ENCODE measurements at regions not wholly inside any gene's neighbourhood (a gene's known extent, or its start where the extent isn't known, plus 50 kb on each side); places are given as distances from the start of the nearest gene placed in this dataset.
"Not testable (repeated sequence)": the region's sequence is repeated elsewhere in the genome, so short reads cannot be mapped to it uniquely, and the experiment has no call there.

DNA sequence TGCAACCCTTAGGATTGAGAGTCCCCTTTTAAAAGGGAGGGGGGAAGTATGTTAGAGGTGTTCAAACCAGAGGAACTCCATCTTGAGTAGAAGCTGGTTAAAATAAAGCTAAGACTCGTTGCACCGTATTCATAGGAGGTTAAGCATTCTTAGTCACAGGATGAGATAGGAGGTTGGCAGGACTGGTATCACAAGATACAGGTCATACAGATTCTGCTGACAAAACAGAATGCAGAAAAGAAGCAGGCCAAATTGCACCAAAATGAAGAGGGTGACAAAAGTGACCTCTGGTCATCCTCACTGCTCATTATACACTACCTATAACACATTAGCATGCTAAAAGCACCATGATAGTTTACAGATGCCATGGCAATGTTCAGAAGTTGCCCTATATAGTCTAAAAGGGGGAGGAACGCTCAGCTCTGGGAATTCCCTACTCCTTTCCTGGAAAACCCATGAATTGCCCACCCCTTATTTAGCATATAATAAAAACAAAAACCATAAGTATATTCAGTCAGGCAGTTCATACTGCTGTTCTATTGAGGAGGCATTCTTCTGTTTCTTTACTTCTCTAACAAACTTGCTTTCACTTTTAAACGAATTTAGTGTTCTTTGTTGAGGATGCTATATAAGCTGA lies 192.2 kb upstream of the NDUFV2 start:
- H3K4me1 ChIP-seq (ENCODE audit: control insufficient read depth in 3 of 3, insufficient read depth in 2 of 3, low read depth in 1 of 3, low read length in 2 of 3) = no peaks in the 10 kb centered on the region
- no peaks in the 10 kb centered on the region for H3K27me3 ChIP-seq (ENCODE audit: control insufficient read depth in 3 of 3, insufficient read depth in 3 of 3, low read length in 3 of 3)
- 63 to 72% (median 67%) methylated on average over 4 of the region's 4 CpGs for WGBS, 3 donors
- no peak overlapping the region for H3K4me3 ChIP-seq (ENCODE audit: low read depth in 1 of 3, low read length in 3 of 3)
- H3K9me3 ChIP-seq (ENCODE audit: control insufficient read depth in 2 of 2, insufficient read depth in 1 of 2, low read depth in 1 of 2, low read length in 1 of 2) = peaks cover 0 to 11% of the 10 kb centered on the region in 2 donors
- FAIRE-seq (no peak), DNase-seq (no peak)
- no peaks in the 10 kb centered on the region for H3K36me3 ChIP-seq (ENCODE audit: control insufficient read depth in 3 of 3, insufficient read depth in 2 of 3, low read depth in 1 of 3, low read length in 3 of 3)
- no peak overlapping the region for H3K27ac ChIP-seq (ENCODE audit: low read depth in 1 of 3, low read length in 2 of 3)

DNA sequence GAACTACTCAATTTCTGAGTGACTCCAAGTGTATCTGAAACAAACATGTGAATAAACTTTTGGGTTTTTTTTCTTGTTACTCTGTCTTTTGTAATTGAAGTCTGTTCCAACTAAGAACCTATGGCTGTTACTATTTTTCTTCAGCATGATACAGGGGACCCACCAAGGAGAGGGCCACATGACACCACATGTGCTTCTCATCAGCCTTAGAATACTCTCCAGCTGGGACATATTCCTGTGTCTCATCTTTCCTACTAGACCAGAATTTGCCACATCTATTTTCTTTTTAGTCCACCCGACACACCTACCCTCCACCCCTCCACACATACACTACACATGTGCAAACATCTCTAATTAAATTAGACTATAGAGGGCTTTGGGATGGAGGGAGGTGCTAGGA lies 191.7 kb upstream of the NDUFV2 start:
- Histone ChIP-seq H3K27ac (ENCODE audit: low read depth in 1 of 3, low read length in 2 of 3) (no peak overlapping the region), H3K36me3 (ENCODE audit: control insufficient read depth in 3 of 3, insufficient read depth in 2 of 3, low read depth in 1 of 3, low read length in 3 of 3) (no peaks in the 10 kb centered on the region)

DNA sequence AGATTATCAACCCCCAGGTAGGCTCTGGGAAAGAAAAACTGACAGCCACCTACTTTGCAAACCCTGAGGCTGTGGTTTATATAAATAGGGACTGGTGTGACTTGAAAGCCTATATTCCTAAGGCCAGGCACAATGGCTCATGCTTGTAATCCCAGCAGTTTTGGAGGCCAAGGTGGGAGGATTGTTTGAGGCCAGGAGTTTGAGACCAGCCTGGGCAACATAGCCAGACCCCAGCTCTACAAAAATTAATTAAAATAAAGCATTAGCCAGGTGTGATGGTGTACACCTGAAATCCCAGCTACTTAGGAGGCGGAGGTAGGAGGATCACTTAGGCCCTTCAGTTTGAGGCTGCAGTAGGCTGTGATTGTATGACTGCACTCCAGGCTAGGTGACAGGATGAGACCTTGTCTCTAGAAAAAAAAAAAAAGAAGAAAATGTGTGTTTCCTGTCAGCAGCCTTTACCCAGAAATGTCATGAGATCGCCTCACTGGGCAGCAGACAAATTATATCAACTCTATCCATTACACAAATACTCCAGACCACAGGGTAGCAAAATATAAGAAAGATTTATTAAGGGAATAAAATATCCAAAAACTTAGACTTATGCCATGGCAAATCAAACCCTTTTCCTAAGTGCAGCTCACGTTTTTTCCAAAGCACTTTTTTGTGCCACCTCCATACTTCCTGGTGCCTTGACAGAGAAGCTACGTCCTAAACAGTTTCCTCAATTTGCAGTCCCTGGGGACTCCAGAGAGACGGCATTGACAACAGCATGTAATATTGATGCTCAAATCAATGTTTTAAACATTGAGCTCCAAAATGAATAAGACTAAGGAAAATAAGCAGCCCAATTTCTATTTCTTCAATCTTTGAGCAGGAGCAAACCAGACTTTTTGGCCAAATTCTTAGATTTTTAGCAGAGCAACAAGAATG lies 190.8 kb upstream of the NDUFV2 start:
- Histone ChIP-seq H3K36me3 (ENCODE audit: control insufficient read depth in 3 of 3, insufficient read depth in 2 of 3, low read depth in 1 of 3, low read length in 3 of 3) (no peaks in the 10 kb centered on the region), H3K4me3 (ENCODE audit: low read depth in 1 of 3, low read length in 3 of 3) (no peak overlapping the region), H3K4me1 (ENCODE audit: control insufficient read depth in 3 of 3, insufficient read depth in 2 of 3, low read depth in 1 of 3, low read length in 2 of 3) (no peaks in the 10 kb centered on the region), H3K27me3 (ENCODE audit: control insufficient read depth in 3 of 3, insufficient read depth in 3 of 3, low read length in 3 of 3) (no peaks in the 10 kb centered on the region), H3K27ac (ENCODE audit: low read depth in 1 of 3, low read length in 2 of 3) (no peak overlapping the region), H3K9me3 (ENCODE audit: control insufficient read depth in 2 of 2, insufficient read depth in 1 of 2, low read depth in 1 of 2, low read length in 1 of 2) (peaks cover 0 to 9% of the 10 kb centered on the region in 2 donors)
- WGBS, 3 donors = 73 to 87% (median 80%) methylated on average over 5 of the region's 5 CpGs
- FAIRE-seq = no peak
- no peak for DNase-seq

More for the DNA sequence above, 191.7 kb upstream of the NDUFV2 start:
- peaks cover 0 to 11% of the 10 kb centered on the region in 2 donors for H3K9me3 ChIP-seq (ENCODE audit: control insufficient read depth in 2 of 2, insufficient read depth in 1 of 2, low read depth in 1 of 2, low read length in 1 of 2)
- H3K27me3 ChIP-seq (ENCODE audit: control insufficient read depth in 3 of 3, insufficient read depth in 3 of 3, low read length in 3 of 3) = no peaks in the 10 kb centered on the region
- 74 to 100% (median 97%) methylated on average over 1 of the region's 1 CpG for WGBS, 3 donors
- no peak overlapping the region for H3K4me3 ChIP-seq (ENCODE audit: low read depth in 1 of 3, low read length in 3 of 3)
- no peaks in the 10 kb centered on the region for H3K4me1 ChIP-seq (ENCODE audit: control insufficient read depth in 3 of 3, insufficient read depth in 2 of 3, low read depth in 1 of 3, low read length in 2 of 3)
- DNase-seq (no peak), FAIRE-seq (no peak)

DNA sequence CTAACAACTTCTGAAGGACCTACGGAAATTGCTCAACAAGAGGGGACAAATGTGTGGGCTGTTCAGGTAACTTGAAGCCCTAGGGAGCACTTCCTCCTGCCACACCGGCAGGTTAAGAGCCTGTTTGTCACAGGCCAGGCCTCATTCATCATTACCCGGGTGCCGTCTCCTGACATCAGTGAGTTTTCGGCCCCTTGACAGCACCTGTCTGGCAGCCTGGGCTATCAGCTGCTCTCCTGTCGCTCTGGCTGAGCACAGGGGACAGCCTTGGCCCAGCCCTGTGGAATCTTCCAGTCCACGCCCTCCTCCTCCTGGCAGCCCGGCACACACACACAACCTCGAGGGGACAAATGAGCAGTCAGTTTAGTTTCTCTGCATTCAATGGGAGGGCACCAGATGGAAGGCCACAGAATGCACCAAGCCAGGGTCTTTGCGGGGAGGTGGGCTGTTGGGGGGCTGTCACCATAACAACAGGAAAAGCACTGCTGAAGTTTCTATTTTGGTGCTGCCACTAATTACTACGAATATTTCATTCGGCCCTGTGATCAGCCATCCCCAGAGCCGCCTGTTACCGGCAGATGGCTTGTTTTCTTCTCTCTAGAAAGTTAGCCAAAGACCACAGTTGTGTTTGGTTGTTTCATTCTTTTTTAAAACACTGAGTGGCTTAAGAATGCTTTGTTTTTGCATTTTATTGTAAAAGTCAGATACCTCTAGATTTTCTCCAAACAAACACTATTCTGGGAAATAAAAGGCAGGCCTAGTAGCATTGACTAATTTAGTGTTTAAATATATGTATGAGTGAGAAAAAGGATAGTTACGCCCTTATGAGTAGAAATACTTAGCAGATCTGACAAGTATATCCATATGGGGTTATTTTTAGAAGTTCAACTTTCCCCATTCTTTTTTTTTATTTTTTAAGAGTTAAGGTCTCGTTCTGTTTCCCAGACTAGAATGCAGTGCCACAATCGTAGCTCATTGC lies 189.9 kb upstream of the NDUFV2 start:
- Histone ChIP-seq H3K4me3 (ENCODE audit: low read depth in 1 of 3, low read length in 3 of 3) (no peak overlapping the region), H3K27ac (ENCODE audit: low read depth in 1 of 3, low read length in 2 of 3) (no peak overlapping the region), H3K9me3 (ENCODE audit: control insufficient read depth in 2 of 2, insufficient read depth in 1 of 2, low read depth in 1 of 2, low read length in 1 of 2) (peaks cover 0 to 9% of the 10 kb centered on the region in 2 donors), H3K36me3 (ENCODE audit: control insufficient read depth in 3 of 3, insufficient read depth in 2 of 3, low read depth in 1 of 3, low read length in 3 of 3) (no peaks in the 10 kb centered on the region), H3K4me1 (ENCODE audit: control insufficient read depth in 3 of 3, insufficient read depth in 2 of 3, low read depth in 1 of 3, low read length in 2 of 3) (no peaks in the 10 kb centered on the region), H3K27me3 (ENCODE audit: control insufficient read depth in 3 of 3, insufficient read depth in 3 of 3, low read length in 3 of 3) (no peaks in the 10 kb centered on the region)
- FAIRE-seq = no peak
- DNase-seq = peak; percentile 14 to 23
- 62 to 68% (median 68%) methylated on average over 17 of the region's 17 CpGs for WGBS, 3 donors

DNA sequence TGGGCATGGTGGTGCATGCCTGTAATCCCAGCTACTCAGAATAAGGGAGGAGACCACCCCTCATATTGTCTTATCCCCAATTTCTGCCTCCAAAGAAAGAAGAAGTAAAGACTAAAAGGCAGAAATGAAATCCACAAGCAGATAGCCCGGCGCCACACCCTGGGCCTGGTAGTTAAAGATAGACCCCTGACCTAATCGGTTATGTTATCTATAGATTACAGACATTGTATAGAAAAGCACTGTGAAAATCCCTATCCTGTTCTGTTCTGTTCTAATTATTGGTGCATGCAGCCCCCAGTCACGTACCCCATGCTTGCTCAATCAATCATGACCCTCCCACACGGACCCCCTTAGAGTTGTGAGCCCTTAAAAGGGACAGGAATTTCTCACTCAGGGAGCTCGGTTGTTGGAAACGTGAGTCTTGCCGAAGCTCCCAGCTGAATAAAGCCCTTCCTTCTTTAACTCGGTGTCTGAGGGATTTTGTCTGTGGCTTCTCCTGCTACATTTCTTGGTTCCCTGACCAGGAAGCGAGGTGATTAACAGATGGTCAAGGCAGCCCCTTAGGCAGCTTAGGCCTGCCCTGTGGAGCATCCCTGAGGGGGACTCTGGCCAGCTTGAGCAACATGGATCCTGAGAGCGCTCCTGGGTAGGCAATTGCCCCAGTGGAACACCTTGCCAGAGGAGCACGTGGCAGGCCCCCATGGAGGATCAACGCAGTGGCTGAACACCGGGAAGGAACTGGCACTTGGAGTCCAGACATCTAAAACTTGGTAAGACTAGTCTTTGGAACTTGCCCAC lies 188.7 kb upstream of the NDUFV2 start:
- DNase-seq; H3K4me3 ChIP-seq (ENCODE audit: low read depth in 1 of 3, low read length in 3 of 3); H3K27ac ChIP-seq (ENCODE audit: low read depth in 1 of 3, low read length in 2 of 3); H3K27me3 ChIP-seq (ENCODE audit: control insufficient read depth in 3 of 3, insufficient read depth in 3 of 3, low read length in 3 of 3); H3K9me3 ChIP-seq (ENCODE audit: control insufficient read depth in 2 of 2, insufficient read depth in 1 of 2, low read depth in 1 of 2, low read length in 1 of 2); H3K4me1 ChIP-seq (ENCODE audit: control insufficient read depth in 3 of 3, insufficient read depth in 2 of 3, low read depth in 1 of 3, low read length in 2 of 3); FAIRE-seq; H3K36me3 ChIP-seq (ENCODE audit: control insufficient read depth in 3 of 3, insufficient read depth in 2 of 3, low read depth in 1 of 3, low read length in 3 of 3): not testable (repeated sequence)
- 88 to 93% (median 90%) methylated on average over 14 of the region's 14 CpGs for WGBS, 3 donors

DNA sequence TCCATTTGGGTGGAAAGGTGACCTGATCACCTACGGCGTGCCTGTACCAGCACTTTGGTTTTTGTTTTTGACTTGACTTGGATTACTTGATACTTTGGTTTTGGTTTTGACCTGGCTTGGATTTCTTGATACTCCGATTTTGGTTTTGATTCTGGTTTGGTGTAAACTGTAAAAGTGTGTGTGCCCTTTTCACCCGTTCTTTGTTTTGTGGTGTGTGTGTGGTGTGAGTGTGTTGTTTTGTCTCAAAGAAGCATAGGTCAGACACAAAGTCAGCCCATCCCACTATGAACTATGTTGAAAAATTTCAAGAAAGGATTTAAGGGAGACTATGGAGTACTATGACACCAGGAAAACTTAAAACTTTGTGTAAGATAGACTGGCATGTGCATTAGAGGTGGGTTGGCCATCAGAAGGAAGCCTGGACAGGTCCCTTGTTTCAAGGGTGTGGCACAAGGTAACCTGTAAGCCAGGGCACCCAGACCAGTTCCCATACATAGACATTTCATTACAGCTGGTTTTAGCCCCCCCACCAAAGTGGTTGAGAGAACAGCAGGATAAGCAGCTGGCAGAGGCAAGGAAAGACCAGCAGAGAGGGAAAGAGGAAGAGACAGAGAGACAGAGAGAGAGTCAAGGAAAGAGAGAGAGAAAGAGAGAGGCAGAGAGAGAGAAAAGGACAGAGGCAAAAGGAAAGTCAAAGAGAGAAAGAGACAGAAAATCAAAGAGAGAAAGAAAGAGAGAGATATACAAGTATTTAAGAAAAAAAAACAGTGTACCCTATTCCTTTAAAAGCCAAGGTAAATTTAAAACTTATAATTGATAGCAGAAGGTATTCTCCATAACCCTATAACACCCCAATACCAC lies 187.9 kb upstream of the NDUFV2 start:
- not testable (repeated sequence) for H3K27me3 ChIP-seq (ENCODE audit: control insufficient read depth in 3 of 3, insufficient read depth in 3 of 3, low read length in 3 of 3); H3K9me3 ChIP-seq (ENCODE audit: control insufficient read depth in 2 of 2, insufficient read depth in 1 of 2, low read depth in 1 of 2, low read length in 1 of 2); H3K4me1 ChIP-seq (ENCODE audit: control insufficient read depth in 3 of 3, insufficient read depth in 2 of 3, low read depth in 1 of 3, low read length in 2 of 3); FAIRE-seq; H3K36me3 ChIP-seq (ENCODE audit: control insufficient read depth in 3 of 3, insufficient read depth in 2 of 3, low read depth in 1 of 3, low read length in 3 of 3); H3K27ac ChIP-seq (ENCODE audit: low read depth in 1 of 3, low read length in 2 of 3); H3K4me3 ChIP-seq (ENCODE audit: low read depth in 1 of 3, low read length in 3 of 3); DNase-seq
- WGBS, 3 donors = 92 to 96% (median 96%) methylated on average over 4 of the region's 4 CpGs
